ENCODE measurements at regions not wholly inside any gene's neighbourhood (a gene's known extent, or its start where the extent isn't known, plus 50 kb on each side); places are given as distances from the start of the nearest gene placed in this dataset.

DNA sequence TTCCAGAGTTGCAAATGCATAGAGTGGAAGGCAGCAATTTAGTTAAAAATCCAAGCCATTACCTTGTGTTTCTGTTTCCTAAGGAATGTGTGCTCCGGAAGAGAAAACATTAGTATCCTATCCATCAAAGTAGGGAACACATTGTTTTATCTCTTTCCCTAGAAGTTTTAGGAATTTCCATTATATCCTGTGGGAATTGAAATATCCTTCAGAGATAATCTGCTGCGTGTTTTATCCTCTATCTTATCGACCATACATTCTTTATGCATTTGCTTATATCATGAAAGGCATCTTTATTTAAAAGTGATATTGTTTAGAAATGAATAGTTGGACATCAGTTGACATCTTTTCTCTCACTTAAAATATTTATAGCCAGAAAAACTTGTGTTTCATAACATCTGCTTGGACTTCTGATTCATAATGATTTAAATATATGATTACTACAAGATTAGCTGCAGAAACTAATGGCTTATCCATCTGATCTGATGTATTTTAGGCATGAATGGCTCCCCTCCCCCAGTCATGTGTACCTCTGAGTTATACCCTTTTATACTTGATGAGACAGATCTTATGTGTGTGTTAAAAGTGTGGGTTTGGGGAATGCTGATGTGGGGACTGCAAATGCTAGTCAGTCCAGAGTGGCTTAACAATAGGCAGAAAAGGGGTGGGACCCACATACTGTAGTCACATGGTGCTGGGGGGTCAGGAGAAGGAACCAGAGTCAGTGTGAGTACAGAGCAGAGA is 136.2 kb upstream of the ARHGAP28 start:
- Histone ChIP-seq H3K27ac (no peak overlapping the region), H3K4me3 (no peak overlapping the region)
- DNase-seq (ENCODE audit: low spot score), result no peak
- TF ChIP-seq, protein P1, sequence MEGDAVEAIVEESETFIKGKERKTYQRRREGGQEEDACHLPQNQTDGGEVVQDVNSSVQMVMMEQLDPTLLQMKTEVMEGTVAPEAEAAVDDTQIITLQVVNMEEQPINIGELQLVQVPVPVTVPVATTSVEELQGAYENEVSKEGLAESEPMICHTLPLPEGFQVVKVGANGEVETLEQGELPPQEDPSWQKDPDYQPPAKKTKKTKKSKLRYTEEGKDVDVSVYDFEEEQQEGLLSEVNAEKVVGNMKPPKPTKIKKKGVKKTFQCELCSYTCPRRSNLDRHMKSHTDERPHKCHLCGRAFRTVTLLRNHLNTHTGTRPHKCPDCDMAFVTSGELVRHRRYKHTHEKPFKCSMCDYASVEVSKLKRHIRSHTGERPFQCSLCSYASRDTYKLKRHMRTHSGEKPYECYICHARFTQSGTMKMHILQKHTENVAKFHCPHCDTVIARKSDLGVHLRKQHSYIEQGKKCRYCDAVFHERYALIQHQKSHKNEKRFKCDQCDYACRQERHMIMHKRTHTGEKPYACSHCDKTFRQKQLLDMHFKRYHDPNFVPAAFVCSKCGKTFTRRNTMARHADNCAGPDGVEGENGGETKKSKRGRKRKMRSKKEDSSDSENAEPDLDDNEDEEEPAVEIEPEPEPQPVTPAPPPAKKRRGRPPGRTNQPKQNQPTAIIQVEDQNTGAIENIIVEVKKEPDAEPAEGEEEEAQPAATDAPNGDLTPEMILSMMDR (IDR thresholded peaks at IDR 0.05), result no peak

DNA sequence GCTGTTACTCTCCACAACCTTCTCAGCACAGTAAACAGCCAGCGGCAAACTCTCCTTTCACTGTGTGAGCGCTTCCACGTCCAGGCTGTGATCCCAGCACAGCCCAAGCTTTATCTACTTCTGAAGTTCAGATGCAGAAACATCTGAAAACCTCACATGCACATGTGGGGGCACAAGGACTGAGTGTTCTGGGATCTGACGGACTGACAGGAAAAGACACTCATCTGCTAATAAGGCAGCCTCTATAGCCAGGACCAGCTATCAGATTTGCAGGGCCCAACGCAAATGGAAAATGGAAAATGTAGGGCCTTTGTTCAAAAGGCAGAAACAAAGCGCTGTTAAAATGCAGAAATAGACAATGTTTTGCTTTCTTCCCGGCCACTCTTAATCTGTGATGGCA is 133.8 kb upstream of the ARHGAP28 start:
- H3K4me3 ChIP-seq, result no peak overlapping the region
- no peak overlapping the region for H3K27ac ChIP-seq
- TF ChIP-seq, protein P1 (IDR thresholded peaks at IDR 0.05), result no peak
- no peak for DNase-seq (ENCODE audit: low spot score)

DNA sequence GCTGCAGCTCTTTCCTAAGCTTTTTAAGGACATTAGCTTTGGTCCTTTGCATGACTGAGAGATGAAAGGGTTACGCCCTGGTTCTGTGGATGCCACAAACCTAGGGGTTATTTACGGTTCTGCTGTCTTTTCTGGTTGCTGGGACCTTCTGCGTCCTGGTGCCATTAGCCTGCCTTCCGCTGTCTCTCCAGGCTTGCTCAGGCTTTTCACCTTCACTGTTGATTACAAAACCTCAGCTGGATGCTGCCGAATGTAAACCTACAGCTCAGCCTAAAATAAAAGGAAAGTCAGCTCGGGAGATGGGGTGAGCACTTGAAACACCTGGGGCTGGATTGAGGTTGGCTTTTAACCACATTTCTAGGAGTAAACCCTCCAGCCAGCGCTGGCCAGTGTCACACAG is 130.9 kb upstream of the ARHGAP28 start:
- TF ChIP-seq, protein P1 (IDR thresholded peaks at IDR 0.05), result no peak
- Histone ChIP-seq H3K27ac (no peak overlapping the region), H3K4me3 (no peak overlapping the region)
- DNase-seq (ENCODE audit: low spot score), result no peak

DNA sequence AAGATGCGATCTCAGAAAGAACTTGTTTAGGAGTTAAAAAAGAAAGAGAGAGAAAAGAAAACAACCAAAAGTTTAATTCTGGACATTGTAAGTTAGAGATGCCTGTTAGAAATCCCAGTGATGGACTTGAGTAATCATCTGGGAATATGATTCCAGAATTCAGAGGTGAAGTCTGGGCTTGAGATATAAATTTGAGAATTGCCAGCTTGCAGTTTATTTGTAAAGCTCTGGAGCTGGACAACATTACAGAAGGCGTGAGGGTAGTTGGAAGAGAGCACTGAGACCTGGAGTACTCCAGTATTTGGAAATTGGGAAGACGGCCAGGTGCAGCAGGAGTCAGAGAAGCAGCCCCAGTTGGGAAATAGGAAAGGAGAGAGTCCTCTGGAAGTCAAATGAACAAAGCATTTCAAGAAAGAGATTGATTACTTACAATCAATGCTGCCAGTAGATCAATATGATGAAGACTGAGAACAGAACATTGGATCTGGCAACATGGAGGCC is 128.8 kb upstream of the ARHGAP28 start:
- DNase-seq (ENCODE audit: low spot score), result no peak
- TF ChIP-seq, protein P1 (IDR thresholded peaks at IDR 0.05), result no peak

DNA sequence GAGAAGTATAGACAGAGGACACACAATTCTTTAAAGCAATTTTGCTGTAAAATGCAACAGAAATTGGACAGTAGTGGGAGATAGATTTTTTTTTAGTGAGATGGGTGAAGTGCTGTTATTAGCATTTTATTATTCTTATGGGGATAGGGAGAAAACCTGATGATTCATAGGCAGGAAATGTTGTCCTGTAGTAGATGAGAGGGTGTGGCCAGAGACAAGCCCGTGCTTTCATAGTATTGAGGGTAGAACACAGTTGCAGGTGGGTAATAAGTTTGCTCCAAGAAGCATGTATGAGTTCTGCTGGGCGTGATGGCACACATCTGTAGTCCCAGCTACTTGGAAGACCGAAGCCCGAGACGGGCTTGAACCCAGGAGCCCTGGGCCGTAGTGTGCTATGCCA is 128.3 kb upstream of the ARHGAP28 start:
- TF ChIP-seq, protein P1 (IDR thresholded peaks at IDR 0.05), result no peak
- DNase-seq (ENCODE audit: low spot score), result no peak
- no peak overlapping the region for H3K4me3 ChIP-seq
- no peak overlapping the region for H3K27ac ChIP-seq

More for the DNA sequence above, 128.8 kb upstream of the ARHGAP28 start:
- Histone ChIP-seq H3K4me3 (no peak overlapping the region), H3K27ac (no peak overlapping the region)

DNA sequence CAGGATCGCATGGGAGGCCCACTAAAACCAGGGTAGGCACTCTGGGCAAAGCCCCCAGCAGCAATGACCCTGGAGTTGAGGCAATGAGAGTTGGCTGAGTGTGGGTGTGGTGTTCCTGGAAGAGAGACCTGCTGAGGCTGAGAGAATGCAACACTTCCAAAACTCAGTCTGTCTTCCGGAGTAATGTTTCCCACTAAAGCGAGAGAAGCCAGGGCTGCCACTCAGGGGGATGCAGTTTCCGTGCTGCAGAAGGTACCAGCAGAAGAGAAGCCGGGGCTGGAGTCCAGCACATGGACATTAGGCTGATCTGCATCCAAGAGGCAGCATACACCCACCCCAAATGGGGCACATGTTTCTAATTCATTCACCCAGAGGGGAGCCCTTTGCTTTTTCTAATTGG is 127.2 kb upstream of the ARHGAP28 start:
- no peak overlapping the region for H3K4me3 ChIP-seq

More for the DNA sequence above, 127.2 kb upstream of the ARHGAP28 start:
- no peak overlapping the region for H3K27ac ChIP-seq
- TF ChIP-seq, protein P1 (IDR thresholded peaks at IDR 0.05), result no peak
- no peak for DNase-seq (ENCODE audit: low spot score)
